ENCODE measurements at regions not wholly inside any gene's neighbourhood (a gene's known extent, or its start where the extent isn't known, plus 50 kb on each side); places are given as distances from the start of the nearest gene placed in this dataset.

- no peak for TF ChIP-seq CTCF (IDR thresholded peaks at IDR 0.05; ENCODE audit: low read depth, low read length, missing input control)
- TF ChIP-seq RAD21 (IDR thresholded peaks at IDR 0.05), result no peak
- TF ChIP-seq REST (IDR thresholded peaks at IDR 0.05), result no peak
- TF ChIP-seq FOXA1 (IDR thresholded peaks at IDR 0.05), result no peak
- TF ChIP-seq MAX (IDR thresholded peaks at IDR 0.05), result no peak
- TF ChIP-seq GABPA (IDR thresholded peaks at IDR 0.05 in 1 of 2, conservative IDR thresholded peaks at IDR 0.05 in 1 of 2), result no peak
- TF ChIP-seq RXRA (IDR thresholded peaks at IDR 0.05), result no peak
These were observed 349.1 kb downstream of the NYAP2 start for GRCh38 chr2:225748609-225749008.

Measured in liver (tissue), 3 donors.